ENCODE measurements at regions not wholly inside any gene's neighbourhood (a gene's known extent, or its start where the extent isn't known, plus 50 kb on each side); places are given as distances from the start of the nearest gene placed in this dataset.
A peak's percentile ranks its signal among the peaks of the same experiment; 100 is the strongest.

GRCh38 chr14:97074856-97075255 is 277.7 kb downstream of the VRK1 start:
- Histone ChIP-seq H3K4me1 (ENCODE audit: insufficient read depth, low read length) (peaks cover 13% of the 10 kb centered on the region), H3K36me3 (ENCODE audit: insufficient read depth, low read length) (no peaks in the 10 kb centered on the region), H3K27me3 (ENCODE audit: insufficient read depth, low read length) (no peaks in the 10 kb centered on the region), H3K9me3 (ENCODE audit: low read length) (no peaks in the 10 kb centered on the region), H2AFZ (ENCODE audit: low read depth, low read length) (no peak overlapping the region), H3K4me3 (ENCODE audit: low read length) (no peak overlapping the region)

- Histone ChIP-seq H2AFZ (ENCODE audit: low read depth, low read length) (no peak overlapping the region), H3K4me3 (ENCODE audit: low read length) (no peak overlapping the region), H3K9me3 (ENCODE audit: low read length) (no peaks in the 10 kb centered on the region), H3K36me3 (ENCODE audit: insufficient read depth, low read length) (no peaks in the 10 kb centered on the region), H3K4me1 (ENCODE audit: insufficient read depth, low read length) (peaks cover 9% of the 10 kb centered on the region), H3K27me3 (ENCODE audit: insufficient read depth, low read length) (no peaks in the 10 kb centered on the region)
Measured at GRCh38 chr14:97077253-97077653, 280.1 kb downstream of the VRK1 start.

GRCh38 chr14:97077687-97078086 is 280.5 kb downstream of the VRK1 start:
- Histone ChIP-seq H3K36me3 (ENCODE audit: insufficient read depth, low read length) (no peaks in the 10 kb centered on the region), H2AFZ (ENCODE audit: low read depth, low read length) (no peak overlapping the region), H3K27me3 (ENCODE audit: insufficient read depth, low read length) (no peaks in the 10 kb centered on the region), H3K4me1 (ENCODE audit: insufficient read depth, low read length) (peaks cover 6% of the 10 kb centered on the region), H3K9me3 (ENCODE audit: low read length) (no peaks in the 10 kb centered on the region), H3K4me3 (ENCODE audit: low read length) (no peak overlapping the region)

- no peak overlapping the region for H3K4me3 ChIP-seq (ENCODE audit: low read length)
- H3K9me3 ChIP-seq (ENCODE audit: low read length) = no peaks in the 10 kb centered on the region
- no peak overlapping the region for H2AFZ ChIP-seq (ENCODE audit: low read depth, low read length)
- peaks cover 3% of the 10 kb centered on the region for H3K4me1 ChIP-seq (ENCODE audit: insufficient read depth, low read length)
- no peaks in the 10 kb centered on the region for H3K36me3 ChIP-seq (ENCODE audit: insufficient read depth, low read length)
- no peaks in the 10 kb centered on the region for H3K27me3 ChIP-seq (ENCODE audit: insufficient read depth, low read length)
Measured at GRCh38 chr14:97080991-97081390, 283.8 kb downstream of the VRK1 start.

GRCh38 chr14:97095269-97095668 is 298.1 kb downstream of the VRK1 start:
- no peak overlapping the region for H2AFZ ChIP-seq (ENCODE audit: low read depth, low read length)
- no peaks in the 10 kb centered on the region for H3K9me3 ChIP-seq (ENCODE audit: low read length)
- peaks cover 9% of the 10 kb centered on the region for H3K4me1 ChIP-seq (ENCODE audit: insufficient read depth, low read length)
- no peaks in the 10 kb centered on the region for H3K36me3 ChIP-seq (ENCODE audit: insufficient read depth, low read length)
- H3K4me3 ChIP-seq (ENCODE audit: low read length) = no peak overlapping the region
- H3K27me3 ChIP-seq (ENCODE audit: insufficient read depth, low read length) = no peaks in the 10 kb centered on the region

GRCh38 chr14:97097296-97097695 is 300.1 kb downstream of the VRK1 start:
- H3K4me1 ChIP-seq (ENCODE audit: insufficient read depth, low read length) = peaks cover 16% of the 10 kb centered on the region
- no peaks in the 10 kb centered on the region for H3K36me3 ChIP-seq (ENCODE audit: insufficient read depth, low read length)
- no peaks in the 10 kb centered on the region for H3K9me3 ChIP-seq (ENCODE audit: low read length)
- no peaks in the 10 kb centered on the region for H3K27me3 ChIP-seq (ENCODE audit: insufficient read depth, low read length)
- no peak overlapping the region for H2AFZ ChIP-seq (ENCODE audit: low read depth, low read length)
- H3K4me3 ChIP-seq (ENCODE audit: low read length) = no peak overlapping the region

GRCh38 chr14:97100306-97100705 is 303.1 kb downstream of the VRK1 start:
- H2AFZ ChIP-seq (ENCODE audit: low read depth, low read length) = peak overlapping the region; percentile 15
- H3K36me3 ChIP-seq (ENCODE audit: insufficient read depth, low read length) = no peaks in the 10 kb centered on the region
- H3K4me1 ChIP-seq (ENCODE audit: insufficient read depth, low read length) = peaks cover 16% of the 10 kb centered on the region
- H3K4me3 ChIP-seq (ENCODE audit: low read length) = no peak overlapping the region
- no peaks in the 10 kb centered on the region for H3K9me3 ChIP-seq (ENCODE audit: low read length)
- H3K27me3 ChIP-seq (ENCODE audit: insufficient read depth, low read length) = no peaks in the 10 kb centered on the region

- Histone ChIP-seq H3K27me3 (ENCODE audit: insufficient read depth, low read length) (no peaks in the 10 kb centered on the region), H2AFZ (ENCODE audit: low read depth, low read length) (no peak overlapping the region), H3K4me1 (ENCODE audit: insufficient read depth, low read length) (peaks cover 24% of the 10 kb centered on the region), H3K4me3 (ENCODE audit: low read length) (no peak overlapping the region), H3K36me3 (ENCODE audit: insufficient read depth, low read length) (no peaks in the 10 kb centered on the region), H3K9me3 (ENCODE audit: low read length) (no peaks in the 10 kb centered on the region)
Measured at GRCh38 chr14:97101561-97101960, 304.4 kb downstream of the VRK1 start.

- H3K27me3 ChIP-seq (ENCODE audit: insufficient read depth, low read length) = no peaks in the 10 kb centered on the region
- no peak overlapping the region for H3K4me3 ChIP-seq (ENCODE audit: low read length)
- peaks cover 24% of the 10 kb centered on the region for H3K4me1 ChIP-seq (ENCODE audit: insufficient read depth, low read length)
- no peaks in the 10 kb centered on the region for H3K36me3 ChIP-seq (ENCODE audit: insufficient read depth, low read length)
- no peak overlapping the region for H2AFZ ChIP-seq (ENCODE audit: low read depth, low read length)
- H3K9me3 ChIP-seq (ENCODE audit: low read length) = no peaks in the 10 kb centered on the region
Measured at GRCh38 chr14:97104029-97104428, 306.8 kb downstream of the VRK1 start.

- Histone ChIP-seq H3K36me3 (ENCODE audit: insufficient read depth, low read length) (no peaks in the 10 kb centered on the region), H3K27me3 (ENCODE audit: insufficient read depth, low read length) (no peaks in the 10 kb centered on the region), H3K4me3 (ENCODE audit: low read length) (no peak overlapping the region), H2AFZ (ENCODE audit: low read depth, low read length) (no peak overlapping the region), H3K4me1 (ENCODE audit: insufficient read depth, low read length) (peaks cover 11% of the 10 kb centered on the region), H3K9me3 (ENCODE audit: low read length) (no peaks in the 10 kb centered on the region)
Measured at GRCh38 chr14:97106166-97106565, 309.0 kb downstream of the VRK1 start.

- H3K9me3 ChIP-seq (ENCODE audit: low read length) = no peaks in the 10 kb centered on the region
- peaks cover 9% of the 10 kb centered on the region for H3K4me1 ChIP-seq (ENCODE audit: insufficient read depth, low read length)
- H3K4me3 ChIP-seq (ENCODE audit: low read length) = no peak overlapping the region
- H2AFZ ChIP-seq (ENCODE audit: low read depth, low read length) = no peak overlapping the region
- no peaks in the 10 kb centered on the region for H3K27me3 ChIP-seq (ENCODE audit: insufficient read depth, low read length)
- H3K36me3 ChIP-seq (ENCODE audit: insufficient read depth, low read length) = no peaks in the 10 kb centered on the region
Measured at GRCh38 chr14:97106609-97107008, 309.4 kb downstream of the VRK1 start.

GRCh38 chr14:97107080-97107479 is 309.9 kb downstream of the VRK1 start:
- Histone ChIP-seq H3K9me3 (ENCODE audit: low read length) (no peaks in the 10 kb centered on the region), H3K36me3 (ENCODE audit: insufficient read depth, low read length) (no peaks in the 10 kb centered on the region), H3K4me3 (ENCODE audit: low read length) (no peak overlapping the region)

GRCh38 chr14:97107760-97108159 is 310.6 kb downstream of the VRK1 start:
- Histone ChIP-seq H3K36me3 (ENCODE audit: insufficient read depth, low read length) (no peaks in the 10 kb centered on the region), H3K4me1 (ENCODE audit: insufficient read depth, low read length) (peaks cover 9% of the 10 kb centered on the region), H3K4me3 (ENCODE audit: low read length) (no peak overlapping the region), H3K27me3 (ENCODE audit: insufficient read depth, low read length) (no peaks in the 10 kb centered on the region), H3K9me3 (ENCODE audit: low read length) (no peaks in the 10 kb centered on the region), H2AFZ (ENCODE audit: low read depth, low read length) (no peak overlapping the region)

More at GRCh38 chr14:97107080-97107479, 309.9 kb downstream of the VRK1 start:
- H3K27me3 ChIP-seq (ENCODE audit: insufficient read depth, low read length) = no peaks in the 10 kb centered on the region
- H3K4me1 ChIP-seq (ENCODE audit: insufficient read depth, low read length) = peaks cover 9% of the 10 kb centered on the region
- no peak overlapping the region for H2AFZ ChIP-seq (ENCODE audit: low read depth, low read length)

GRCh38 chr14:97109234-97109633 is 312.1 kb downstream of the VRK1 start:
- no peak overlapping the region for H2AFZ ChIP-seq (ENCODE audit: low read depth, low read length)
- no peak overlapping the region for H3K4me3 ChIP-seq (ENCODE audit: low read length)
- H3K27me3 ChIP-seq (ENCODE audit: insufficient read depth, low read length) = no peaks in the 10 kb centered on the region
- no peaks in the 10 kb centered on the region for H3K9me3 ChIP-seq (ENCODE audit: low read length)
- peaks cover 9% of the 10 kb centered on the region for H3K4me1 ChIP-seq (ENCODE audit: insufficient read depth, low read length)
- H3K36me3 ChIP-seq (ENCODE audit: insufficient read depth, low read length) = no peaks in the 10 kb centered on the region

Measured in neuron (in vitro differentiated cells).